ENCODE measurements at regions not wholly inside any gene's neighbourhood (a gene's known extent, or its start where the extent isn't known, plus 50 kb on each side); places are given as distances from the start of the nearest gene placed in this dataset.

GRCh38 chr5:8413975-8414374 lies 545.0 kb downstream of the MTRR start:
- Histone ChIP-seq H3K36me3 (replicated peaks in 1 of 2; ENCODE audit: control insufficient read depth in 1 of 2, insufficient read depth in 2 of 2, low read length in 1 of 2) (no peaks in the 10 kb centered on the region), H3K79me2 (ENCODE audit: insufficient read depth) (no peaks in the 10 kb centered on the region), H3F3A (replicated peaks; ENCODE audit: insufficient read depth) (no peaks in the 10 kb centered on the region), H2AFZ (ENCODE audit: low read depth) (no peak overlapping the region), H3K9me2 (no peaks in the 10 kb centered on the region), H3K4me3 (ENCODE audit: low read depth in 2 of 2, low read length in 1 of 2) (no peak overlapping the region), H3K9me3 (no peaks in the 10 kb centered on the region), H3K4me2 (no peak overlapping the region), H3K27me3 (ENCODE audit: insufficient read depth) (no peaks in the 10 kb centered on the region; the same call in 1 of the 2 replicates), H3K27ac (ENCODE audit: low read depth in 2 of 2, low read length in 1 of 2) (no peak overlapping the region), H3K9ac (no peak overlapping the region), H4K20me1 (ENCODE audit: insufficient read depth) (no peaks in the 10 kb centered on the region), H3K4me1 (ENCODE audit: control insufficient read depth in 1 of 2, insufficient read depth in 2 of 2, low read depth in 1 of 2, low read length in 1 of 2) (no peaks in the 10 kb centered on the region)
- ChIA-PET CTCF (no interaction called here), POLR2A (no interaction called here)
- TF ChIP-seq FOXJ3 (CRISPR knock-in tag; IDR thresholded peaks at IDR 0.05) (no peak), NFIC (IDR thresholded peaks at IDR 0.05; ENCODE audit: borderline replicate concordance) (no peak), MEF2A (IDR thresholded peaks at IDR 0.05; ENCODE audit: borderline replicate concordance, low read depth) (no peak), CHD2 (IDR thresholded peaks at IDR 0.05; ENCODE audit: low read length, partially characterized antibody) (no peak), GATA2 (CRISPR knock-in tag; IDR thresholded peaks at IDR 0.05) (no peak), MXI1 (IDR thresholded peaks at IDR 0.05; ENCODE audit: low read depth, low read length) (no peak), SMC3 (IDR thresholded peaks at IDR 0.05; ENCODE audit: low read depth, low read length) (no peak), GABPA (IDR thresholded peaks at IDR 0.05; ENCODE audit: low read depth) (no peak)
- TF ChIP-seq, protein P1, sequence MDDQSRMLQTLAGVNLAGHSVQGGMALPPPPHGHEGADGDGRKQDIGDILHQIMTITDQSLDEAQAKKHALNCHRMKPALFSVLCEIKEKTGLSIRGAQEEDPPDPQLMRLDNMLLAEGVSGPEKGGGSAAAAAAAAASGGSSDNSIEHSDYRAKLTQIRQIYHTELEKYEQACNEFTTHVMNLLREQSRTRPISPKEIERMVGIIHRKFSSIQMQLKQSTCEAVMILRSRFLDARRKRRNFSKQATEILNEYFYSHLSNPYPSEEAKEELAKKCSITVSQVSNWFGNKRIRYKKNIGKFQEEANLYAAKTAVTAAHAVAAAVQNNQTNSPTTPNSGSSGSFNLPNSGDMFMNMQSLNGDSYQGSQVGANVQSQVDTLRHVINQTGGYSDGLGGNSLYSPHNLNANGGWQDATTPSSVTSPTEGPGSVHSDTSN (IDR thresholded peaks at IDR 0.05), result no peak
- TF ChIP-seq, protein P2, sequence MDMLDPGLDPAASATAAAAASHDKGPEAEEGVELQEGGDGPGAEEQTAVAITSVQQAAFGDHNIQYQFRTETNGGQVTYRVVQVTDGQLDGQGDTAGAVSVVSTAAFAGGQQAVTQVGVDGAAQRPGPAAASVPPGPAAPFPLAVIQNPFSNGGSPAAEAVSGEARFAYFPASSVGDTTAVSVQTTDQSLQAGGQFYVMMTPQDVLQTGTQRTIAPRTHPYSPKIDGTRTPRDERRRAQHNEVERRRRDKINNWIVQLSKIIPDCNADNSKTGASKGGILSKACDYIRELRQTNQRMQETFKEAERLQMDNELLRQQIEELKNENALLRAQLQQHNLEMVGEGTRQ (IDR thresholded peaks at IDR 0.05; ENCODE audit: borderline replicate concordance, low read depth, low read length), result no peak
- WGBS (ENCODE audit: low lambda C conversion rate), result 2% methylated on average over 7 of the region's 7 CpGs
- no peak for DNase-seq

GRCh38 chr5:8417316-8418048 lies 548.5 kb downstream of the MTRR start:
- Histone ChIP-seq H3K36me3 (replicated peaks in 1 of 2; ENCODE audit: control insufficient read depth in 1 of 2, insufficient read depth in 2 of 2, low read length in 1 of 2) (no peaks in the 10 kb centered on the region), H3K79me2 (ENCODE audit: insufficient read depth) (no peaks in the 10 kb centered on the region), H3K4me2 (no peak overlapping the region), H3K9me3 (no peaks in the 10 kb centered on the region), H3F3A (replicated peaks; ENCODE audit: insufficient read depth) (no peaks in the 10 kb centered on the region), H3K27ac (ENCODE audit: low read depth in 2 of 2, low read length in 1 of 2) (no peak overlapping the region), H3K4me1 (ENCODE audit: control insufficient read depth in 1 of 2, insufficient read depth in 2 of 2, low read depth in 1 of 2, low read length in 1 of 2) (no peaks in the 10 kb centered on the region), H2AFZ (ENCODE audit: low read depth) (no peak overlapping the region), H3K4me3 (ENCODE audit: low read depth in 2 of 2, low read length in 1 of 2) (no peak overlapping the region), H4K20me1 (ENCODE audit: insufficient read depth) (no peaks in the 10 kb centered on the region), H3K9ac (no peak overlapping the region), H3K27me3 (ENCODE audit: insufficient read depth) (no peaks in the 10 kb centered on the region), H3K9me2 (no peaks in the 10 kb centered on the region; the same call in 1 of the 2 replicates)
- CTCF ChIA-PET, result no interaction called here
- DNase-seq, result no peak
- POLR2A ChIA-PET, result no interaction called here
- 13% methylated on average over 4 of the region's 4 CpGs for WGBS (ENCODE audit: low lambda C conversion rate)
- TF ChIP-seq USF1 (IDR thresholded peaks at IDR 0.05; ENCODE audit: borderline replicate concordance, low read depth), result no peak
- TF ChIP-seq SMC3 (IDR thresholded peaks at IDR 0.05; ENCODE audit: low read depth, low read length), result no peak
- TF ChIP-seq TCF12 (IDR thresholded peaks at IDR 0.05), result no peak
- TF ChIP-seq, protein P2 (IDR thresholded peaks at IDR 0.05; ENCODE audit: borderline replicate concordance, low read depth, low read length), result no peak
- TF ChIP-seq, protein P3, sequence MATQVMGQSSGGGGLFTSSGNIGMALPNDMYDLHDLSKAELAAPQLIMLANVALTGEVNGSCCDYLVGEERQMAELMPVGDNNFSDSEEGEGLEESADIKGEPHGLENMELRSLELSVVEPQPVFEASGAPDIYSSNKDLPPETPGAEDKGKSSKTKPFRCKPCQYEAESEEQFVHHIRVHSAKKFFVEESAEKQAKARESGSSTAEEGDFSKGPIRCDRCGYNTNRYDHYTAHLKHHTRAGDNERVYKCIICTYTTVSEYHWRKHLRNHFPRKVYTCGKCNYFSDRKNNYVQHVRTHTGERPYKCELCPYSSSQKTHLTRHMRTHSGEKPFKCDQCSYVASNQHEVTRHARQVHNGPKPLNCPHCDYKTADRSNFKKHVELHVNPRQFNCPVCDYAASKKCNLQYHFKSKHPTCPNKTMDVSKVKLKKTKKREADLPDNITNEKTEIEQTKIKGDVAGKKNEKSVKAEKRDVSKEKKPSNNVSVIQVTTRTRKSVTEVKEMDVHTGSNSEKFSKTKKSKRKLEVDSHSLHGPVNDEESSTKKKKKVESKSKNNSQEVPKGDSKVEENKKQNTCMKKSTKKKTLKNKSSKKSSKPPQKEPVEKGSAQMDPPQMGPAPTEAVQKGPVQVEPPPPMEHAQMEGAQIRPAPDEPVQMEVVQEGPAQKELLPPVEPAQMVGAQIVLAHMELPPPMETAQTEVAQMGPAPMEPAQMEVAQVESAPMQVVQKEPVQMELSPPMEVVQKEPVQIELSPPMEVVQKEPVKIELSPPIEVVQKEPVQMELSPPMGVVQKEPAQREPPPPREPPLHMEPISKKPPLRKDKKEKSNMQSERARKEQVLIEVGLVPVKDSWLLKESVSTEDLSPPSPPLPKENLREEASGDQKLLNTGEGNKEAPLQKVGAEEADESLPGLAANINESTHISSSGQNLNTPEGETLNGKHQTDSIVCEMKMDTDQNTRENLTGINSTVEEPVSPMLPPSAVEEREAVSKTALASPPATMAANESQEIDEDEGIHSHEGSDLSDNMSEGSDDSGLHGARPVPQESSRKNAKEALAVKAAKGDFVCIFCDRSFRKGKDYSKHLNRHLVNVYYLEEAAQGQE (IDR thresholded peaks at IDR 0.05; ENCODE audit: low read depth, low read length), result no peak
- TF ChIP-seq CHD2 (IDR thresholded peaks at IDR 0.05; ENCODE audit: low read length, partially characterized antibody), result no peak
- TF ChIP-seq EZH2phosphoT487 (IDR thresholded peaks at IDR 0.05; ENCODE audit: borderline replicate concordance, low read depth), result no peak
- no peak for TF ChIP-seq YY1 (IDR thresholded peaks at IDR 0.05; ENCODE audit: low read depth)
- TF ChIP-seq MXI1 (IDR thresholded peaks at IDR 0.05; ENCODE audit: low read depth, low read length), result no peak
- no peak for TF ChIP-seq NFIC (IDR thresholded peaks at IDR 0.05; ENCODE audit: borderline replicate concordance)
- TF ChIP-seq IRF3 (IDR thresholded peaks at IDR 0.05; ENCODE audit: low read depth, low read length), result no peak
- no peak for TF ChIP-seq NRF1 (IDR thresholded peaks at IDR 0.05; ENCODE audit: low read depth, low read length)
- no peak for TF ChIP-seq ELF1 (IDR thresholded peaks at IDR 0.05)

All from SK-N-SH (cell line).